Lung (tissue), 11 donors: ENCODE measurements at regions not wholly inside any gene's neighbourhood (a gene's known extent, or its start where the extent isn't known, plus 50 kb on each side); places are given as distances from the start of the nearest gene placed in this dataset.
A peak's percentile ranks its signal among the peaks of the same experiment; 100 is the strongest.

ENCODE experiments used
- ATAC-seq: fragments of 200-7000 bp; cut with Tn5 transposase; one replicate; pipeline ENCODE4 v1.9.1; 2020; ENCODE audit warnings: moderate number of reproducible peaks; ENCODE audit not compliant: insufficient read depth, low FRiP score
- DNase-seq, 3 donors: peaks; one replicate each; pipeline ENCODE4 v3.0.0-alpha.2; 2013 to 2017
- H3K27ac ChIP-seq, 2 donors: one replicate each; pipeline ENCODE4 v1.5.1; 2013; ENCODE audit warnings: mild to moderate bottlenecking in 2 of 2, moderate library complexity in 2 of 2, control low read depth in 1 of 2, inconsistent platforms in 1 of 2, low read depth in 1 of 2, low read length in 1 of 2
- H3K27me3 ChIP-seq, 3 donors: one replicate each; pipeline ENCODE4 v1.5.1; 2013; ENCODE audit warnings: low read length in 2 of 3; ENCODE audit not compliant: control insufficient read depth in 3 of 3, insufficient read depth in 3 of 3
- H3K36me3 ChIP-seq, 4 donors: one replicate each; pipeline ENCODE4 v1.5.1; 2013; ENCODE audit warnings: low read length in 4 of 4, mild to moderate bottlenecking in 1 of 4, moderate library complexity in 1 of 4; ENCODE audit not compliant: control insufficient read depth in 4 of 4, insufficient read depth in 4 of 4
- H3K4me1 ChIP-seq, 5 donors: one replicate each; pipeline ENCODE4 v1.5.1; 2013; ENCODE audit warnings: low read length in 5 of 5, mild to moderate bottlenecking in 2 of 5, moderate library complexity in 1 of 5; ENCODE audit not compliant: control insufficient read depth in 5 of 5, insufficient read depth in 5 of 5
- H3K4me3 ChIP-seq: one replicate; pipeline ENCODE4 v1.5.1; 2013; ENCODE audit warnings: mild to moderate bottlenecking, control low read depth, moderate library complexity
- H3K9ac ChIP-seq, 2 donors: one replicate each; pipeline ENCODE4 v1.5.1; 2013; ENCODE audit warnings: low read length in 2 of 2, control low read depth in 1 of 2; ENCODE audit not compliant: insufficient read depth in 1 of 2
- H3K9me3 ChIP-seq, 4 donors: one replicate each; pipeline ENCODE4 v1.5.1; 2013; ENCODE audit warnings: low read length in 3 of 4, mild to moderate bottlenecking in 1 of 4, moderate library complexity in 1 of 4; ENCODE audit not compliant: control insufficient read depth in 4 of 4, insufficient read depth in 3 of 4
- CTCF ChIP-seq: IDR thresholded peaks from 2 replicates; pipeline ENCODE4 v1.5.1; 2012; ENCODE audit warnings: mild to moderate bottlenecking; ENCODE audit errors: control extremely low read depth, extremely low read depth
- WGBS, 2 donors: extraction: QIAGEN DNeasy Blood & Tissue Kit; methylation state at CpG; one replicate each; pipeline ENCODE4 v1.1.7; 2013; 5-methylcytosine and 5-hydroxymethylcytosine counted together
- donor health status: control.
- donor health status: control.
- donor health status: Bipolar disorder and iron deficiency.
- donor health status: healthy.
- donor health status: DM: yes; HTN: yes; CAD: no.

DNA sequence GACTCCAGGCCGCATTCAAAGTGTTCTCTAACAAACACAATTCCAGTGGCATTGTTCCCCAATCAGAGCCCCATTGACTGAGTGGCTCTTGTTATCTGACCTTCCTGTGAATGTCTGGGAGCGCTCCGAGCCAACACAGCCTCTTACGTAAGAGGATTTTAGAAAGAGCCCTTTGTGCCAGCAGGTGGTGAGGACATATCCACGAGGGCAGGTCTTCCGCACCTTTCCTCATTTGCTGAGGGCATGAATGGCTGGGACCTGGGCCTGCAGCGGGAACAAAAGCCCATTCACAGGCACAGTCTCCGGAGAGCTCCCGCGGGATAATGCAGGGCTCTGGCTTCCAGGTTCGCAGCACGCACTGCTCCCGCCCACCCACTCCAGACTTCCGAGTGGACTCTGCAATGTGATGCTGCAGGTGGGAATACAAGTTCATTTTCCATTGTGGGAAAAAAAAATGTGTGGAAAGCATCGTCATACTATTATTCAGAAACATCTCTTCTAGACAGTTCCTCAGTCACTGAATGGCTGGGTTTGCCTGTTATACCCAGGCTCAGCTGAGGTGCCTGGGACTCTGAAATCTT is 295.0 kb upstream of the IGFBP3 start:
- no peaks in the 10 kb centered on the region for H3K4me1 ChIP-seq
- no peak overlapping the region for H3K27ac ChIP-seq
- TF ChIP-seq CTCF, result no peak
- H3K9ac ChIP-seq, result no peak overlapping the region
- ATAC-seq (no peak), DNase-seq (peak; percentile 57 to 78 (median 74))
- no peak overlapping the region for H3K4me3 ChIP-seq
- peaks cover 0 to 2% (median 0%) of the 10 kb centered on the region in 4 donors for H3K9me3 ChIP-seq
- H3K36me3 ChIP-seq, result no peaks in the 10 kb centered on the region
- no peaks in the 10 kb centered on the region for H3K27me3 ChIP-seq
- WGBS, 2 donors, result 68 to 75% methylated on average over 15 of the region's 15 CpGs

DNA sequence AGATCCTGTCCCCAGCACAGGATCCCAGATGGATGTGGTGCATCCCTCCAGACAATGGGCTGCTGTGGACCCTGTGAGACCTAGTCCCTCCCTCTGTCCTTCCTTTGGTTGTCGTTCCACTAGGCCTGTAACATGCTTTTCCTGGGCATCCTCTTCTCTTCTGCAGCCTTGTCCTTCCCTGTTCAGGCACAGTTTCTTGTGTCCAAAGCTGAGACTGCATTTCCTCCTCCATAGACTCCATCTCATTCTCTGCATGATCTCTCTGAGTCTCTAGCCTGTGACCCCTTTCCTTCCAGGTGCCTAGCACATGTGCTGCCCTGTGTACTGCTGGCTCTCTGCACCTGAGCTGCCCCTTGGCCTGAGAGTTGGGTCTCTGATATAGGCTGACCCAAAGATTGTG is 293.5 kb upstream of the IGFBP3 start:
- no peak for TF ChIP-seq CTCF

DNA sequence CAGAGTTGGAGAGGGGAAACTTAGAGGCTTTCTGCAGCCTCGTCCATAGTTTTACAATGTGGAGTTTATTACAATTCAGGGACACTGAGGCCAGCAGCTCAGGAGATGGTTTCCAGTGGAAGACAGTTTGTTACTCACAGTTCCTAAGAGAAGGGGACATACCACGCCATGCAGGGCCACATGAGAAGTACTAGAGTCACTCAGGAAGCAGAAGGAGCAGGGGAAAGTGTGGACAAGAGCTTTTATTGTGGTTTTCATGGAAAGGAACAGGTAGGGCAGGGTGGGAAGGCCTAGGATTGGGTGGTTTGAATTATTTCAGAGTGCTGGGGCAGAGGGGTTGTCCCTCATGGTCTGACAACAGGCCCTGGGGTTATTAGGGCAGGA is 292.1 kb upstream of the IGFBP3 start:
- Histone ChIP-seq H3K4me1 (no peaks in the 10 kb centered on the region), H3K27ac (no peak overlapping the region), H3K9ac (no peak overlapping the region), H3K36me3 (no peaks in the 10 kb centered on the region), H3K27me3 (no peaks in the 10 kb centered on the region), H3K9me3 (peaks cover 0 to 2% (median 0%) of the 10 kb centered on the region in 4 donors), H3K4me3 (no peak overlapping the region)
- TF ChIP-seq CTCF, result no peak
- ATAC-seq, result no peak
- DNase-seq, result no peak
- 83 to 84% methylated on average over 2 of the region's 2 CpGs for WGBS, 2 donors

More for the DNA sequence above, 293.5 kb upstream of the IGFBP3 start:
- H3K27me3 ChIP-seq, result no peaks in the 10 kb centered on the region
- DNase-seq, result no peak
- no peaks in the 10 kb centered on the region for H3K4me1 ChIP-seq
- no peak overlapping the region for H3K4me3 ChIP-seq
- no peaks in the 10 kb centered on the region for H3K36me3 ChIP-seq
- no peak overlapping the region for H3K27ac ChIP-seq
- no peak overlapping the region for H3K9ac ChIP-seq
- ATAC-seq, result no peak
- peaks cover 0 to 2% (median 0%) of the 10 kb centered on the region in 4 donors for H3K9me3 ChIP-seq
- 87 to 92% methylated on average over 1 of the region's 1 CpG for WGBS, 2 donors
